ENCODE measurements at regions not wholly inside any gene's neighbourhood (a gene's known extent, or its start where the extent isn't known, plus 50 kb on each side); places are given as distances from the start of the nearest gene placed in this dataset.

GRCh38 chr16:54219709-54220108 lies 66.9 kb downstream of the IRX3 start:
- no peak for TF ChIP-seq CTCF (IDR thresholded peaks at IDR 0.05)
- no peak for TF ChIP-seq POLR2A (IDR thresholded peaks at IDR 0.05)
